ENCODE measurements at regions not wholly inside any gene's neighbourhood (a gene's known extent, or its start where the extent isn't known, plus 50 kb on each side); places are given as distances from the start of the nearest gene placed in this dataset.

- TF ChIP-seq CTCF (conservative IDR thresholded peaks at IDR 0.05; ENCODE audit: low read length) (no peak), EZH2phosphoT487 (IDR thresholded peaks at IDR 0.05; ENCODE audit: borderline replicate concordance) (no peak)
Measured at GRCh38 chr2:105634198-105634597, 110.5 kb upstream of the NCK2 start.
